Thyroid gland (tissue), 4 donors: ENCODE measurements at regions not wholly inside any gene's neighbourhood (a gene's known extent, or its start where the extent isn't known, plus 50 kb on each side); places are given as distances from the start of the nearest gene placed in this dataset.

Source experiments
- POLR2A ChIP-seq, 2 donors: fragments of 450-650 bp; IDR thresholded peaks; one replicate each; pipeline ENCODE4 v1.6.1; 2017; ENCODE audit warnings: antibody characterized with exemption in 2 of 2, mild to moderate bottlenecking in 2 of 2, moderate library complexity in 1 of 2
- TF ChIP-seq, protein P1 (sequence below), 6 experiments: fragments of 200-600 bp in 3 of 6; fragments of 450-650 bp in 3 of 6; sonication (generic) in 3 of 6; IDR thresholded peaks; one replicate each; pipeline ENCODE4 v1.5.1; 2016 to 2019; ENCODE audit warnings: antibody characterized with exemption in 6 of 6, mild to moderate bottlenecking in 2 of 6, inconsistent platforms in 1 of 6, moderate library complexity in 1 of 6

DNA sequence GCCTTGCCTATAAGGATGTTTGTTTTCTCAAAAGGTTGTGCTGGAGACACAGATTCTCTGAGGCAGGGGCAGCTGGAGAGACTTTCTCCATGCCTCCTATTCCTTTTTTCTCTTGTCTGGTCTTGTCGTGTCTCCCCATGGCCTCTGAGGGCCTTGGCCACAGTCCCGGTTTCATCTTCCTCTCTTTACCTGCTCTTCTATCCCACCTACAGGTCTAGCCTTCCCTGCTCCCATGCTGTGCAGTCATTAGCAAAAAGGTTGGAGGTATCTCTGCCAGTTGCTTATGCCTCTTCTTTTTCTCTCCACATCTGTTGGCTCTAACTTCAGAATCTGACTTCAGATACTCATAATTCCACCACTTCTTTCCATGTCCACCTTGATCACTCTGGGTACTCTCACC, 191.1 kb downstream of the IL20RB start:
- TF ChIP-seq, protein P1, sequence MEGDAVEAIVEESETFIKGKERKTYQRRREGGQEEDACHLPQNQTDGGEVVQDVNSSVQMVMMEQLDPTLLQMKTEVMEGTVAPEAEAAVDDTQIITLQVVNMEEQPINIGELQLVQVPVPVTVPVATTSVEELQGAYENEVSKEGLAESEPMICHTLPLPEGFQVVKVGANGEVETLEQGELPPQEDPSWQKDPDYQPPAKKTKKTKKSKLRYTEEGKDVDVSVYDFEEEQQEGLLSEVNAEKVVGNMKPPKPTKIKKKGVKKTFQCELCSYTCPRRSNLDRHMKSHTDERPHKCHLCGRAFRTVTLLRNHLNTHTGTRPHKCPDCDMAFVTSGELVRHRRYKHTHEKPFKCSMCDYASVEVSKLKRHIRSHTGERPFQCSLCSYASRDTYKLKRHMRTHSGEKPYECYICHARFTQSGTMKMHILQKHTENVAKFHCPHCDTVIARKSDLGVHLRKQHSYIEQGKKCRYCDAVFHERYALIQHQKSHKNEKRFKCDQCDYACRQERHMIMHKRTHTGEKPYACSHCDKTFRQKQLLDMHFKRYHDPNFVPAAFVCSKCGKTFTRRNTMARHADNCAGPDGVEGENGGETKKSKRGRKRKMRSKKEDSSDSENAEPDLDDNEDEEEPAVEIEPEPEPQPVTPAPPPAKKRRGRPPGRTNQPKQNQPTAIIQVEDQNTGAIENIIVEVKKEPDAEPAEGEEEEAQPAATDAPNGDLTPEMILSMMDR (IDR thresholded peaks at IDR 0.05), result no peak
- no peak for TF ChIP-seq POLR2A (IDR thresholded peaks at IDR 0.05)
